ENCODE measurements at regions not wholly inside any gene's neighbourhood (a gene's known extent, or its start where the extent isn't known, plus 50 kb on each side); places are given as distances from the start of the nearest gene placed in this dataset.

- no peaks in the 10 kb centered on the region for H3K9me3 ChIP-seq
- H3K36me3 ChIP-seq: no peaks in the 10 kb centered on the region
- no peak for DNase-seq
- no peak for ATAC-seq
- TF ChIP-seq CTCF (IDR thresholded peaks at IDR 0.05): no peak
- H3K27ac ChIP-seq: no peak overlapping the region
- intact Hi-C loops (cut with DNase I): no loop called here
- no peaks in the 10 kb centered on the region for H3K4me1 ChIP-seq
- H3K4me3 ChIP-seq: no peak overlapping the region
- no peaks in the 10 kb centered on the region for H3K27me3 ChIP-seq (ENCODE audit: low read depth)
Measured at GRCh38 chr3:174685796-174686195, 173.3 kb upstream of the NAALADL2 start.

- Histone ChIP-seq H3K36me3 (no peaks in the 10 kb centered on the region), H3K4me3 (no peak overlapping the region), H3K9me3 (no peaks in the 10 kb centered on the region), H3K27ac (no peak overlapping the region), H3K4me1 (no peaks in the 10 kb centered on the region), H3K27me3 (ENCODE audit: low read depth) (no peaks in the 10 kb centered on the region)
- TF ChIP-seq CTCF (IDR thresholded peaks at IDR 0.05): no peak
- ATAC-seq (no peak), DNase-seq (no peak)
- intact Hi-C loops (cut with DNase I): no loop called here
Measured at GRCh38 chr3:174697310-174697709, 161.8 kb upstream of the NAALADL2 start.

GRCh38 chr3:174700736-174701135, 158.4 kb upstream of the NAALADL2 start:
- no peaks in the 10 kb centered on the region for H3K36me3 ChIP-seq
- no peaks in the 10 kb centered on the region for H3K4me1 ChIP-seq
- ATAC-seq (no peak), DNase-seq (no peak)
- H3K27ac ChIP-seq: no peak overlapping the region
- H3K27me3 ChIP-seq (ENCODE audit: low read depth): no peaks in the 10 kb centered on the region
- no peak for TF ChIP-seq CTCF (IDR thresholded peaks at IDR 0.05)
- intact Hi-C loops (cut with DNase I): no loop called here
- no peaks in the 10 kb centered on the region for H3K9me3 ChIP-seq
- no peak overlapping the region for H3K4me3 ChIP-seq

- intact Hi-C loops (cut with DNase I): no loop called here
- H3K27ac ChIP-seq: no peak overlapping the region
- H3K9me3 ChIP-seq: no peaks in the 10 kb centered on the region
- no peaks in the 10 kb centered on the region for H3K4me1 ChIP-seq
- H3K36me3 ChIP-seq: no peaks in the 10 kb centered on the region
- no peaks in the 10 kb centered on the region for H3K27me3 ChIP-seq (ENCODE audit: low read depth)
- ATAC-seq (no peak), DNase-seq (no peak)
- TF ChIP-seq CTCF (IDR thresholded peaks at IDR 0.05): no peak
- H3K4me3 ChIP-seq: no peak overlapping the region
Measured at GRCh38 chr3:174710612-174711011, 148.5 kb upstream of the NAALADL2 start.

- ATAC-seq: no peak
Measured at GRCh38 chr3:174715386-174715785, 143.7 kb upstream of the NAALADL2 start.

More at GRCh38 chr3:174715386-174715785, 143.7 kb upstream of the NAALADL2 start:
- Histone ChIP-seq H3K27ac (no peak overlapping the region), H3K27me3 (ENCODE audit: low read depth) (no peaks in the 10 kb centered on the region), H3K4me3 (no peak overlapping the region), H3K9me3 (no peaks in the 10 kb centered on the region), H3K36me3 (no peaks in the 10 kb centered on the region), H3K4me1 (no peaks in the 10 kb centered on the region)
- no peak for DNase-seq
- intact Hi-C loops (cut with DNase I): no loop called here
- TF ChIP-seq CTCF (IDR thresholded peaks at IDR 0.05): no peak

Data from lower lobe of right lung (tissue), 2 donors.